LNCaP clone FGC (cell line): ENCODE measurements at regions not wholly inside any gene's neighbourhood (a gene's known extent, or its start where the extent isn't known, plus 50 kb on each side); places are given as distances from the start of the nearest gene placed in this dataset.

Experiments
- DNase-seq: peaks from one replicate; pipeline ENCODE4 v3.0.0-alpha.2; 2011; ENCODE audit warnings: low read depth
- H3K4me3 ChIP-seq: 2 replicates; pipeline ENCODE4 v1.5.1; 2011; ENCODE audit warnings: mild to moderate bottlenecking, low read depth, low read length, control low read depth
- CTCF ChIP-seq: IDR thresholded peaks from 2 replicates; pipeline ENCODE4 v1.5.1; 2012; ENCODE audit warnings: mild to moderate bottlenecking; ENCODE audit not compliant: control insufficient read depth, insufficient read depth; ENCODE audit errors: extremely low read depth

- no peak for DNase-seq
Measured at GRCh38 chr2:177010146-177010545, 202.4 kb upstream of the HNRNPA3 start.

GRCh38 chr2:177010861-177011260 is 201.7 kb upstream of the HNRNPA3 start:
- no peak for DNase-seq
- no peak for TF ChIP-seq CTCF
- H3K4me3 ChIP-seq, result no peak overlapping the region

More at GRCh38 chr2:177010146-177010545, 202.4 kb upstream of the HNRNPA3 start:
- TF ChIP-seq CTCF, result no peak
- H3K4me3 ChIP-seq, result no peak overlapping the region

GRCh38 chr2:177014946-177015345 is 197.6 kb upstream of the HNRNPA3 start:
- no peak overlapping the region for H3K4me3 ChIP-seq
- TF ChIP-seq CTCF, result no peak
- DNase-seq, result no peak

GRCh38 chr2:177015356-177015923 is 197.2 kb upstream of the HNRNPA3 start:
- DNase-seq, result no peak
- no peak for TF ChIP-seq CTCF
- no peak overlapping the region for H3K4me3 ChIP-seq

- H3K4me3 ChIP-seq, result no peak overlapping the region
- no peak for TF ChIP-seq CTCF
- DNase-seq, result no peak
Measured at GRCh38 chr2:177020524-177021119, 192.0 kb upstream of the HNRNPA3 start.

- DNase-seq, result no peak
- H3K4me3 ChIP-seq, result no peak overlapping the region
- TF ChIP-seq CTCF, result no peak
Measured at GRCh38 chr2:177021706-177022343, 190.8 kb upstream of the HNRNPA3 start.
